Fibroblast of peridontal ligament (primary cell): ENCODE measurements at regions not wholly inside any gene's neighbourhood (a gene's known extent, or its start where the extent isn't known, plus 50 kb on each side); places are given as distances from the start of the nearest gene placed in this dataset.
"Not testable (repeated sequence)": the region's sequence is repeated elsewhere in the genome, so short reads cannot be mapped to it uniquely, and the experiment has no call there.

ENCODE experiments used
- DNase-seq: peaks from one replicate; pipeline ENCODE4 v3.0.0-alpha.2; 2010; ENCODE audit errors: extremely low read depth

DNA sequence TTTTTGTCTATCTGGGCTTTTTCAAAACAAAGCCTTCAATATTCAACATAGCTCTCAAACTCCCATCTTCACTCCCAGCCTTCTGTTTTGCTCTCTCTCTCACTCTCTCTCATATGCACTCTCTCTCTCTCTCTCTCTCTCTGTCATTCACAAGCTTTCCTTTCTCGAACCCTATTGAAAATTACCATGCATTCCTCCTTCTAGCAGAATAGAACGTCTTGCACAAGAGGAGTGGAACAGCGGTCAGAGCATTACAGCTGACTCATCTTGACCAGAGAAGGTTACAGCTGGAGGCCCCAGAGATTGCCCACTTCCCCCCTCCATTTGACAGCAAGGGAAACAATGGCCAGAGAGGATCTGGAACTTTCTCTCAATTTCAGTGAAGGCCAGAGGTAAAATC lies 51.0 kb upstream of the LIFR start:
- peak; percentile 95 for DNase-seq

GRCh38 chr5:38607930-38608564 lies 51.6 kb upstream of the LIFR start:
- peak; percentile 76 for DNase-seq

- no peak for DNase-seq
Observed at GRCh38 chr5:38608874-38609273, 52.4 kb upstream of the LIFR start.

GRCh38 chr5:38612851-38613250 lies 56.4 kb upstream of the LIFR start:
- no peak for DNase-seq

- no peak for DNase-seq
Observed at GRCh38 chr5:38613490-38613889, 57.0 kb upstream of the LIFR start.

- no peak for DNase-seq
Observed at GRCh38 chr5:38613992-38614836, 57.8 kb upstream of the LIFR start.

- no peak for DNase-seq
Observed at GRCh38 chr5:38615042-38615441, 58.6 kb upstream of the LIFR start.

DNA sequence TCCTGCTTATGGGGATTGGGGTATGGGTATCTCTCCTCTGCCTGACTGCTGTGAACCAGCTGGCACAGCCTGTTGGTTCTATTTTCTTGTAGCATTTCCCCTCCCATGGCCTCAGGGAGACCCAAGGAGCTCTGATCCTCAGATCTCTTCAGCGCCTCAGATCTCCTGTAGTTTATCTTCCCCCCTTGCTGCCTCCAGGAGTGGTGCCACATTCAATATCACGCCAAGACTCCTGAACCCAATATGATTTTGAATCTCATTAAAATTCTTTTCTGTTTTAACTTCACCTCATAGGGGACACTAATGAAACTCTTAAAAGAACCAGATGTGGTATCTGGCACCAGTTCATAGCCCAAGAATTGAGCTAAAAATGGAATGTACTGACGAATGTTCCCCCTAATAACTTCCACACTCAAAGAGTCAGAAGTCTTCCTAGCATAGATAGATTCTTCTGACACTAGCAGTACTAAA lies 59.6 kb upstream of the LIFR start:
- DNase-seq: peak; percentile 76

GRCh38 chr5:38618154-38618553 lies 61.7 kb upstream of the LIFR start:
- DNase-seq: no peak

GRCh38 chr5:38621331-38621730 lies 64.9 kb upstream of the LIFR start:
- no peak for DNase-seq

DNA sequence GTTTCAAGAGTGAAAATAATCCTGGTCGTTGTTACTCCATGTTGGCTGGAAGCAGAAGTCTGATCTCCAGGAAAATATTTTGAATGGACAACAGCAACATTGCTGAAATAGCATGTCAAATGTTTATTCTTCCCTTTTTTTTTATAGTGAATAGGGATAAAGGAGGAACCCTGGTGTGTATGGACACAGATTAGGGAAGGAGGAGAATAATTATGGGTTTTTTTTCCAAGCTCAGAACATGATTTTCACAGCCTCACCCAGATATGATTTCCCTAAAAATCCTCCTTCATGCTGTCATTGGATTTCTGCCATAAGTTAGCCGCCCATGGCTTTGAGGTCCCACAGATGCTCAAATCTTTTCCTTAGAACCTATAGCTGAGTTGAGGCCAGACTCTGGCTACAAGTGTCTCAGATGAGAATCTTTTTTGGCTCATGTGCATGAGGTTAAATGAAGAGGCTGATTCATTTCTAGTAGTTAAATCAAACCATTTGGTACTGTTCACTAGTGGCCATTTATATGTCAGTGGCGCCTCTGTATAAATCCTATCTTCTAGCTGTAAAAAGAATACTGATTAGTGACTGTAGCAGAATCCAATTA lies 65.5 kb upstream of the LIFR start:
- DNase-seq: no peak

DNA sequence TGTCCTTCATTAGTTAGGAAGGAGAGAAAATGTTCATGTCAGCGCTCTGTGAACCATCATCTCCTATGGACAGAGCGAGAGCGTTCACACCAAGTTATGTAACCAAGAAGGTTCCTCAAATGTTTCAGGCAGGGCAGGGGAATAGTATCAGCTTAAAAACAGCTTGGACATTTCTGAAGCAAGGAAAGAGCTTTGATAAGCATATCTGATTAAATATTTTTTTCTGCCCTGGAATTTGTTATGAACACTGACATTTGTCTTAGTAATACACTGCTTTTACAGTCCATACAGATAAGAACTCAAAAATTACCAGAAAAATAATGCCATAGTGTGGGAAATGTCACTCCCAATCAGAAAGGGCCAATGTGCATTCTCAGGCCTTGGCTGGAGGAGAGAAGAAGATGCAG lies 66.3 kb upstream of the LIFR start:
- DNase-seq: no peak

DNA sequence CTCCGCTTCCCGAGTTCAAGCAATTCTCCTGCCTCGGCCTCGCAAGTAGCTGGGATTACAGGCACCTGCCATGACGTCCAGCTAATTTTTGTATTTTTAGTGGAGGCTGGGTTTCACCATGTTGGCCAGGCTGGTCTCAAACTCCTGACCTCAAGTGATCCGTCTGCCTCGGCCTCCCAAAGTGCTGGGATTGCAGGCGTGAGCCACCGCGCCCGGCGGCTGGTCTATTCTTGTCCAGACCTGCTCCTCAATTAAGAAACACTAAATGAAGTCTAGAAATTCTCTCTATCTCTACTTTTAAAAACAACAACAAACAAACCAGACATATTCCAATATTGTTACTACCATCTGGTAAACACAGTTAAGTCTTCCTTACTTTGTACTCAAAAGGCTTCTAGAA lies 68.1 kb upstream of the LIFR start:
- not testable (repeated sequence) for DNase-seq

- not testable (repeated sequence) for DNase-seq
Observed at GRCh38 chr5:38631376-38631775, 74.9 kb upstream of the LIFR start.

DNA sequence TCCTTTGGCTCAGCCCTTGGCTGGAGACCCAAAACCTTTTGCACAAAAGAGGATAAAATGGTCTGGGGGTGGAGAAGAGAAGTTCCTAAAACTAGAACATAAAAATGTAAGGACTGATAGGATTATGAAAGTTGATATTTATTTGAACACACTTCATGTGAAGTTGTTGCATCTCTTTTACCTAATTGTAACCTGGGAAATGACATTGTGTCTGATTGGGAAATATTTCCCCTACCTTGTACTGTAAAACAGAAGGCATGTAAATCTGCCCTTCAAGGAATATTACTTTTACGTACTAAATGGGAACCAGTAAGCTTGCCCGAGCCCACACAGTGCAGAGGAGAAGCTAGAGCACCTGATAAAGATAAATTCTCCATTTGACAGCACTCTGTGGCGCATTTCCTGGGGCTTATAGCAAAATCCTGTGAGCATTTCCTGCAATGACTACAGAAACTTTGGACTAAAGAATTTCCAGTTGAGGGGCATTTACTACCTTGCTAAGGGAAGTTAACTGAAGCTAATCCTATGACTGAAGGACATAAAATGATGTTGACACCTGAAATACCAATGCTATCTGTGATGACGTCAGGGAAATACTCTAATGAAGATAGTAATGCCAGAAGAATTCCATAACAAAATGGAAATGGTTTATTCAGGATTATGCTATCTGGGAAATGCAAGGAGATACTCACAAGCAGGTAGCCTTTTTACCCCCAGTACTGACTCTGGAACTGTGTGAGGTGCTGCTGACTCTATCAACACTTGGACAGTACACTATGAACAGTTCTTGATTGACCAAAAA lies 78.3 kb upstream of the LIFR start:
- DNase-seq: no peak

- DNase-seq: no peak
Observed at GRCh38 chr5:38636626-38637025, 80.2 kb upstream of the LIFR start.

- no peak for DNase-seq
Observed at GRCh38 chr5:38638656-38639055, 82.2 kb upstream of the LIFR start.

- peak; percentile 23 for DNase-seq
Observed at GRCh38 chr5:38639377-38640358, 83.2 kb upstream of the LIFR start.

DNA sequence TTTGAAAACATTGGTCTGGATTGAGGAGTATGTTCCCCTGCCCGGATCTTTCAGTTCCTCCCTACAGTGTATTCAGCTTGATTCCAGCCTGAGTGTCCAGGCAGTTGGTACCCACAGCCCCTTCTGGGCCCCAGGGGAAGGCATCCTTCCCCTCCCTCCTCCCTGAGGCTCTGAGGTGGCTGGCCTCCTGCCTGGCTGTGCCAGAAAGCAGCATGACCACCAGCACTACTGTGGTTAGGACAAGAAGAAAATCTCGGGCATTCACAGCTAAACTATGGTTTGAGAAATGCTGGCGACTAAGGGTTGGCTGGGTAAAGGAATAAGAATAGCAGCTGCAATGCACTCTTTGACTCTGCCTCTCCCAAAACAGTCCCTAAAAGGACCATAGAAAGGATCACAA lies 84.6 kb upstream of the LIFR start:
- peak; percentile 30 for DNase-seq

DNA sequence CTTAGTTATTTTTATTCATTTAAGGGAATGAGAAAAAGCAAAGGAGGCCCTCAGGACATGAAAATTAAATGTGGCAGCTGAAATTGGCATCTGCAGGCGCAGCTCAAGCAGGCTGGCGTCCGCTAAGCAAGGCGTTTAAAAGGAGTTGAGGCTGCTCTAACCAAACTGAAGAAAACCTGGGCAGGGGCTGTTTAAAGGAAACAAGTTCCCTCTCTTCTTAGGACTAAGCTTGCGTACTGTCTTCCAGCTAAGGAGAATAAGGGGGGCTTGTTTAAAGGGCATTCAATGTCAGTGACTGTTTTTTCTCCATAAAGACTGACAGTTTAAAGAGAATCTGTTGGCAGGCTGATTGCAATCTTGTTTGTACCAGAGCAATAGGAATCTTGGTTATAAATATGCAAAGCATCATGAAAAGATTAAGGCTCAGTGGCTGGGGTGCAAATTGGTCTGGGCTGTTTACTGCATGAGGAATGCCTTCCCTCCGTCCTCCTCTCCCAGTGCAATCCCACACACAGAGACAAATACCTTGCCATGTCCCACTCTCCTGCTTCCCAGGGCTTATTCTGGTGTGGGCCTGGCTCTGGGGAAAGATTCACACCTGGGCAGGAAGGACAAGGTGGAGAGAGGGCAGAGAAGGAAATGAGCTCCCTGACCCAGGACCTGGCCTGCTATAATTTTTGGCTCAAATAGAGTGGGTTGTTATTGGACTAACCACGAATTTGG lies 85.9 kb upstream of the LIFR start:
- DNase-seq: no peak
